ENCODE measurements at regions not wholly inside any gene's neighbourhood (a gene's known extent, or its start where the extent isn't known, plus 50 kb on each side); places are given as distances from the start of the nearest gene placed in this dataset.

- no peak overlapping the region for H3K4me3 ChIP-seq (ENCODE audit: insufficient read depth, low read length)
- no peak overlapping the region for H3K27ac ChIP-seq (ENCODE audit: low read depth, low read length)
- H4K20me1 ChIP-seq (ENCODE audit: insufficient read depth, low read length), result no peaks in the 10 kb centered on the region
- H3K36me3 ChIP-seq (ENCODE audit: insufficient read depth, low read length), result no peaks in the 10 kb centered on the region
- no peak overlapping the region for H2AFZ ChIP-seq (ENCODE audit: low read length)
- no peaks in the 10 kb centered on the region for H3K9me3 ChIP-seq (ENCODE audit: low read depth, low read length)
- H3K79me2 ChIP-seq (ENCODE audit: insufficient read depth, low read length), result no peaks in the 10 kb centered on the region
- no peak for DNase-seq (ENCODE audit: insufficient read length, low spot score, missing footprints)
- no peak overlapping the region for H3K4me2 ChIP-seq (ENCODE audit: insufficient read depth, low read length)
- TF ChIP-seq CTCF (IDR thresholded peaks at IDR 0.05; ENCODE audit: extremely low read depth, low read depth, low read length), result no peak
- no peaks in the 10 kb centered on the region for H3K4me1 ChIP-seq (ENCODE audit: insufficient read depth, low read length)
- no peaks in the 10 kb centered on the region for H3K27me3 ChIP-seq (ENCODE audit: insufficient read depth, low read length)
Measured at GRCh38 chr15:98326804-98327203, 321.5 kb upstream of the IGF1R start.

- Histone ChIP-seq H3K9me3 (ENCODE audit: low read depth, low read length) (no peaks in the 10 kb centered on the region), H3K27ac (ENCODE audit: low read depth, low read length) (no peak overlapping the region), H3K27me3 (ENCODE audit: insufficient read depth, low read length) (no peaks in the 10 kb centered on the region), H2AFZ (ENCODE audit: low read length) (no peak overlapping the region), H3K36me3 (ENCODE audit: insufficient read depth, low read length) (no peaks in the 10 kb centered on the region), H3K4me2 (ENCODE audit: insufficient read depth, low read length) (no peak overlapping the region), H3K4me3 (ENCODE audit: insufficient read depth, low read length) (no peak overlapping the region), H3K4me1 (ENCODE audit: insufficient read depth, low read length) (no peaks in the 10 kb centered on the region), H4K20me1 (ENCODE audit: insufficient read depth, low read length) (no peaks in the 10 kb centered on the region), H3K79me2 (ENCODE audit: insufficient read depth, low read length) (no peaks in the 10 kb centered on the region)
- TF ChIP-seq CTCF (IDR thresholded peaks at IDR 0.05; ENCODE audit: extremely low read depth, low read depth, low read length), result no peak
- DNase-seq (ENCODE audit: insufficient read length, low spot score, missing footprints), result no peak
Measured at GRCh38 chr15:98330258-98330657, 318.1 kb upstream of the IGF1R start.

- no peak for TF ChIP-seq CTCF (IDR thresholded peaks at IDR 0.05; ENCODE audit: extremely low read depth, low read depth, low read length)
- H3K79me2 ChIP-seq (ENCODE audit: insufficient read depth, low read length), result no peaks in the 10 kb centered on the region
- no peaks in the 10 kb centered on the region for H3K36me3 ChIP-seq (ENCODE audit: insufficient read depth, low read length)
- H3K9me3 ChIP-seq (ENCODE audit: low read depth, low read length), result no peaks in the 10 kb centered on the region
- no peaks in the 10 kb centered on the region for H3K4me1 ChIP-seq (ENCODE audit: insufficient read depth, low read length)
- H3K4me3 ChIP-seq (ENCODE audit: insufficient read depth, low read length), result no peak overlapping the region
- no peaks in the 10 kb centered on the region for H4K20me1 ChIP-seq (ENCODE audit: insufficient read depth, low read length)
- no peak overlapping the region for H3K4me2 ChIP-seq (ENCODE audit: insufficient read depth, low read length)
- no peaks in the 10 kb centered on the region for H3K27me3 ChIP-seq (ENCODE audit: insufficient read depth, low read length)
- DNase-seq (ENCODE audit: insufficient read length, low spot score, missing footprints), result no peak
- no peak overlapping the region for H3K27ac ChIP-seq (ENCODE audit: low read depth, low read length)
- no peak overlapping the region for H2AFZ ChIP-seq (ENCODE audit: low read length)
Measured at GRCh38 chr15:98330692-98331435, 317.5 kb upstream of the IGF1R start.

GRCh38 chr15:98331676-98332075 lies 316.7 kb upstream of the IGF1R start:
- no peak overlapping the region for H3K4me3 ChIP-seq (ENCODE audit: insufficient read depth, low read length)
- DNase-seq (ENCODE audit: insufficient read length, low spot score, missing footprints), result no peak
- no peak overlapping the region for H3K4me2 ChIP-seq (ENCODE audit: insufficient read depth, low read length)
- H3K9me3 ChIP-seq (ENCODE audit: low read depth, low read length), result no peaks in the 10 kb centered on the region
- no peaks in the 10 kb centered on the region for H4K20me1 ChIP-seq (ENCODE audit: insufficient read depth, low read length)
- no peak overlapping the region for H2AFZ ChIP-seq (ENCODE audit: low read length)
- TF ChIP-seq CTCF (IDR thresholded peaks at IDR 0.05; ENCODE audit: extremely low read depth, low read depth, low read length), result no peak
- no peaks in the 10 kb centered on the region for H3K27me3 ChIP-seq (ENCODE audit: insufficient read depth, low read length)
- H3K27ac ChIP-seq (ENCODE audit: low read depth, low read length), result no peak overlapping the region
- H3K36me3 ChIP-seq (ENCODE audit: insufficient read depth, low read length), result no peaks in the 10 kb centered on the region
- H3K4me1 ChIP-seq (ENCODE audit: insufficient read depth, low read length), result no peaks in the 10 kb centered on the region
- H3K79me2 ChIP-seq (ENCODE audit: insufficient read depth, low read length), result no peaks in the 10 kb centered on the region

All from osteoblast (primary cell).